Right cardiac atrium (tissue), 5 donors: ENCODE measurements at regions not wholly inside any gene's neighbourhood (a gene's known extent, or its start where the extent isn't known, plus 50 kb on each side); places are given as distances from the start of the nearest gene placed in this dataset.

Source experiments
- ATAC-seq, 2 donors: fragments of 200-7000 bp; cut with Tn5 transposase; one replicate each; pipeline versions ENCODE4 v1.8.0 to v1.9.1; 2020; ENCODE audit warnings: moderate library complexity in 2 of 2, mild to moderate bottlenecking in 1 of 2
- DNase-seq, 3 donors: peaks; one replicate each; pipeline ENCODE4 v3.0.0-alpha.2; 2020
- H3K27ac ChIP-seq: one replicate; pipeline ENCODE4 v1.5.1; 2013; ENCODE audit warnings: mild to moderate bottlenecking, low read length, control low read depth, moderate library complexity
- H3K27me3 ChIP-seq: one replicate; pipeline ENCODE4 v1.6.1; 2013; ENCODE audit not compliant: control insufficient read depth, insufficient read depth
- H3K4me1 ChIP-seq: one replicate; pipeline ENCODE4 v1.6.1; 2013; ENCODE audit warnings: low read length; ENCODE audit not compliant: control insufficient read depth, insufficient read depth
- H3K4me3 ChIP-seq: one replicate; pipeline ENCODE4 v1.5.1; 2013; ENCODE audit warnings: low read length, control low read depth
- H3K9me3 ChIP-seq: one replicate; pipeline ENCODE4 v1.6.1; 2013; ENCODE audit warnings: low read length; ENCODE audit not compliant: control insufficient read depth
- WGBS: extraction: QIAGEN DNeasy Blood & Tissue Kit; methylation state at CpG from one replicate; pipeline ENCODE4 v1.1.7; 2013; 5-methylcytosine and 5-hydroxymethylcytosine counted together
- intact Hi-C, 4 donors: fragments of 100-400 bp; cut with DNase I; formaldehyde crosslinking; loops; one replicate each; pipeline versions ENCODE4 v1.11.0 to v1.14.0; 2022 to 2023
- donor health status: healthy with polysubstance abuse.
- donor health status: DM: no; HTN: yes; CAD: no.
- donor health status: DM: no; HTN: no; CAD: no.
- donor health status: DM: no; HTN: yes; CAD: no; lungs with severe emphysema.
- donor health status: DM: yes; HTN: yes; CAD: no.

DNA sequence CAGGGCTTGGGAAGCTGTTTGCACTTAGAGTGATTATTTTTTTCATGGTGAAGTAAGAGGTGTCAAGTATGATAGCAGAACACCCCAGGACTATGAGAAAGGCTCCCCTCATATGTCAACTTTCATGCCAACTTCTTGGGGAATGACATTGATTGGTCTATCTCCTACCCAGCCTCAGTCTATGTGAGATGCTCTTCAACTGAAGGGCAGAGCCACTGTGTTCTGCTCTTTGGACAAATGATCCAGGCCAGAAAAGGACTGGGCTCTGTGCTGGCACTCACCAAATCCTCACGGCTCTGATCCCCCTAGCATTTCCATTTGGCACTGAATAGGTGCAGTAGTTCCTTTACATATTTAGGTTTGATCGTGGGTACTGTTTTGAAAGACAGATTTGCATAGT is 151.1 kb downstream of the DMRT2 start:
- Histone ChIP-seq H3K4me3 (no peak overlapping the region), H3K27me3 (no peaks in the 10 kb centered on the region), H3K27ac (no peak overlapping the region), H3K9me3 (no peaks in the 10 kb centered on the region), H3K4me1 (peaks cover 2% of the 10 kb centered on the region)
- intact Hi-C loops: no loop called here
- peak in 1 of 2 donors; percentile 60 for ATAC-seq
- DNase-seq: no peak
- 51% methylated on average over 2 of the region's 2 CpGs for WGBS

GRCh38 chr9:1201901-1202300 is 151.7 kb downstream of the DMRT2 start:
- no peak for ATAC-seq
- no peak overlapping the region for H3K27ac ChIP-seq
- WGBS: 75% methylated on average over 8 of the region's 8 CpGs

DNA sequence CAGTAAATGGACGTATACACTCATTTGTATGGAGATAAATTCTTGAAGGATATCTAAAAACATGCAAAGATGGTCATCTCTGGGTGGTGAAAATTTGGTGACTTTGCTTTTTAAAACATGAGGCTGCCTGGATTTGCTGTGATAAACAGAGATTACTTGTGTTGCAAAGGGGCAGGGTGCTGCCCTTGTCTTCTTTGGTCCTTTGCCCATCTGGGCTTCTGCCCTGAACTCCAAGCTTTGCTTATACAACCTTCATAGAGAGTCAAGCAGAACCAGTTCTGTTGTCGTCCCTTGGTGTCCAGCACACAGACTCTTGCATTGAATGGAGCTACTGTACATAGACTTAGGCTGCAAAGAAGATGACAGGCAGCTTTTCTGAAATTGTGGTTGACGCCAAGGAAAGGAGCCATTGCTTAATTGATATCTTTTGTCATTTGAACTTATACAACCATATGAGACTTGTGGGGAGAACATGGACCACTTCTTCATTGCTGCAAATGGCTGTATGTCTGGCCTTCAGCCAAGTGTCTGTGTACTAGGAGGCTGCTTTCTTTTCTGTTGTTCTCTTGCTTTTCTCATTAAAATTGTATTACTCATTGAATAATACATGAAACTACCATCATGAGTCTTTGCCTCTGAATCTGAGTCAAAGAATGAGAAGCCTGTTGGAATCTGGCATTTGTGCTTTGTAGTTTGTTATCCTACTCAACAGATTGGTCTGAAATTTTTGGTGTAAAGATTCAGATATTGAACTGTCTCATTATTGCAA is 152.5 kb downstream of the DMRT2 start:
- no peak for DNase-seq
- 55% methylated on average over 3 of the region's 3 CpGs for WGBS
- H3K4me3 ChIP-seq: no peak overlapping the region
- H3K27me3 ChIP-seq: no peaks in the 10 kb centered on the region
- no peak for ATAC-seq
- no peak overlapping the region for H3K27ac ChIP-seq
- intact Hi-C loops: no loop called here
- H3K9me3 ChIP-seq: no peaks in the 10 kb centered on the region
- H3K4me1 ChIP-seq: peaks cover 2% of the 10 kb centered on the region

More at GRCh38 chr9:1201901-1202300, 151.7 kb downstream of the DMRT2 start:
- intact Hi-C loops: no loop called here
- H3K9me3 ChIP-seq: no peaks in the 10 kb centered on the region
- H3K27me3 ChIP-seq: no peaks in the 10 kb centered on the region
- peaks cover 2% of the 10 kb centered on the region for H3K4me1 ChIP-seq
- DNase-seq: no peak
- no peak overlapping the region for H3K4me3 ChIP-seq

- WGBS: 68% methylated on average over 3 of the region's 3 CpGs
- H3K4me3 ChIP-seq: no peak overlapping the region
- no peaks in the 10 kb centered on the region for H3K9me3 ChIP-seq
- intact Hi-C loops: no loop called here
- ATAC-seq (no peak), DNase-seq (no peak)
- H3K27ac ChIP-seq: no peak overlapping the region
- H3K4me1 ChIP-seq: no peaks in the 10 kb centered on the region
- no peaks in the 10 kb centered on the region for H3K27me3 ChIP-seq
Observed at GRCh38 chr9:1207686-1208085, 157.5 kb downstream of the DMRT2 start.

DNA sequence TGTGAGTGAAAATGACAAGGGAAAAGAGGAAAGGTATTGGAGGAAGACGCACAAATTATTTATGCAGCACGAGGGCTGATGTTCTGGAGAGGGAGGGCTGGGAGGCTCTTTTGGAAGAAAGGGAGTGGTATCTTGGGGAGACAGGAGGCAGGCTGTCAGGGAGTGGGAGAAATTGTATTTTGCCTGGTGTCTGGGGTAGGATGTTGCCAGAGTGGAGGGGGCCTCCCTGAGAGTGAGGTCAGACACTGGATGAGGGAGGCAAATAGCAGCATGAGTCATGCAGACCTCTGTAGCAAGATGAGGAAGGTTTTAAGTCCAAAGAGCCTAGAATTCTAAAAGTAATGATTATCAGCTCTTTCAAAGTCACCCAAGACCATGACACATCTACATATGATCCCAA is 158.0 kb downstream of the DMRT2 start:
- no peak for DNase-seq
- intact Hi-C loops: no loop called here
- no peaks in the 10 kb centered on the region for H3K9me3 ChIP-seq
- H3K27ac ChIP-seq: no peak overlapping the region
- ATAC-seq: no peak
- no peaks in the 10 kb centered on the region for H3K4me1 ChIP-seq
- no peak overlapping the region for H3K4me3 ChIP-seq
- no peaks in the 10 kb centered on the region for H3K27me3 ChIP-seq
- 59% methylated on average over 2 of the region's 2 CpGs for WGBS

- 74% methylated on average over 3 of the region's 3 CpGs for WGBS
- DNase-seq (no peak), ATAC-seq (no peak)
- Histone ChIP-seq H3K27me3 (no peaks in the 10 kb centered on the region), H3K27ac (no peak overlapping the region), H3K4me3 (no peak overlapping the region), H3K9me3 (no peaks in the 10 kb centered on the region), H3K4me1 (no peaks in the 10 kb centered on the region)
- intact Hi-C loops: no loop called here
Observed at GRCh38 chr9:1210954-1211353, 160.8 kb downstream of the DMRT2 start.

GRCh38 chr9:1216532-1216931 is 166.4 kb downstream of the DMRT2 start:
- Histone ChIP-seq H3K4me1 (no peaks in the 10 kb centered on the region), H3K27ac (no peak overlapping the region), H3K27me3 (no peaks in the 10 kb centered on the region), H3K9me3 (no peaks in the 10 kb centered on the region), H3K4me3 (no peak overlapping the region)
- no peak for ATAC-seq
- no peak for DNase-seq
- 74% methylated on average over 2 of the region's 2 CpGs for WGBS
- intact Hi-C loops: no loop called here

DNA sequence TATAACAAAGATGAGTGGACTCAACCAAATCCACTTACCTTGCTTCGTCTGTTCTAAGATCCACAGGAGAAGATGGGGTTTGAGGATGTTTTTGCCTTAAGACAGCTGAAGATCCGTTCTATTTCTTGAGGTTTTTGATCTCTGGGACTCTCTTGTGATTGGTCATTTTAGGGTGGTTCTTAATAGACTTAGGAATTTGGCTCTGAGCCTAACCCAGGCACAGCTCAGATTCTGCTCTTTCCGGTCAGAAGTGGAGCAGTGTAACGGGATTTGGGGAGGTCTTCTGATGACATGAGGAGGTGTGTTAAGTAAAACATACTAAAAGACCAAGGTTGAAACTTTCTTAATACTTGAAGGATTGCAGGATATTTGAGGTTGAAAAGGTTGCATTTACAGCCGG is 166.9 kb downstream of the DMRT2 start:
- WGBS: 55% methylated on average over 5 of the region's 5 CpGs
- no peak for ATAC-seq
- no peak overlapping the region for H3K27ac ChIP-seq

DNA sequence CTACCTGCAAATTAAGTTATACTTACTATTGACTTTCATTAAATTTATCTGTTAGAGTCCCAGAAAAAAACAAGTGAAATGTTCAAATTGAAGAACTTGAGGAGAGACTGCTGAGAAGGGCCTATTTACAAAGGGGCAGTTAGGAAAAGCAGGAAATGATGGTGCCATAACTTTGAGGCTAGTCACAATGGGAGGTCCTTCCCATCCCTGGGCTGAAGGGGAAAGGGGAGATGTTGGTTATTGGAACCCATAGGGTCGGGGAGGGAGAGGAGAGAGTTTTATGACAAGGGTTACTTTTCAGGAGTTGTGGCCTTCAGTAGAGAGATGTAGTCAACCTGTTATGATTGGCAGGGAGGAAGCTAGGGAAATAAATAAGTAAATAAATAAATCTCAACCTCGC is 169.1 kb downstream of the DMRT2 start:
- Histone ChIP-seq H3K9me3 (no peaks in the 10 kb centered on the region), H3K27me3 (no peaks in the 10 kb centered on the region), H3K4me1 (no peaks in the 10 kb centered on the region), H3K27ac (no peak overlapping the region), H3K4me3 (no peak overlapping the region)
- ATAC-seq: no peak
- DNase-seq: no peak
- 65% methylated on average over 2 of the region's 2 CpGs for WGBS
- intact Hi-C loops: no loop called here

More for the DNA sequence above, 166.9 kb downstream of the DMRT2 start:
- Histone ChIP-seq H3K27me3 (no peaks in the 10 kb centered on the region), H3K4me3 (no peak overlapping the region), H3K9me3 (no peaks in the 10 kb centered on the region), H3K4me1 (no peaks in the 10 kb centered on the region)
- intact Hi-C loops: no loop called here
- no peak for DNase-seq

DNA sequence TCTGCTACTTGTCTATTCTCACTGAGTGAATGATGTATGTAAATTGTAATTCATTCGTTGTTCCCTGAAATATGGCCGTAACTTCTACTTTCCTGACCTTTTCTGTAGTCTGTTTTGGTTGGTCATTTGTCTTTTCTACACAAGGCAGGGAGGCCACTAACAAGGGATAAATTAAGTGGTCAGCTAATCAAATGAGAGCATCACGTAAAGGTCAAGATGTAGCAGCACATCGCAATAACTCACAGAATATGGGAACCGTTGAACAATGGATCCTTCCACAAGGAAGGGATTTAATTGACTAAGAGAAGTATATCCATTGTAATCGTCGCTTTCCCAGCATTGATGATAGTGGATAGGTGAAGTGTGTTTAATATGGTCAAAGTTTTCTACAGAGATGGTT is 171.1 kb downstream of the DMRT2 start:
- 87% methylated on average over 7 of the region's 7 CpGs for WGBS
- DNase-seq (no peak), ATAC-seq (no peak)
- H3K27ac ChIP-seq: no peak overlapping the region
- H3K4me3 ChIP-seq: no peak overlapping the region
- intact Hi-C loops: no loop called here
- H3K4me1 ChIP-seq: no peaks in the 10 kb centered on the region
- H3K9me3 ChIP-seq: no peaks in the 10 kb centered on the region
- H3K27me3 ChIP-seq: no peaks in the 10 kb centered on the region

GRCh38 chr9:1222511-1222910 is 172.4 kb downstream of the DMRT2 start:
- intact Hi-C loops: no loop called here
- ATAC-seq: no peak
- Histone ChIP-seq H3K9me3 (no peaks in the 10 kb centered on the region), H3K4me1 (no peaks in the 10 kb centered on the region), H3K4me3 (no peak overlapping the region), H3K27me3 (no peaks in the 10 kb centered on the region), H3K27ac (no peak overlapping the region)
- no peak for DNase-seq
- WGBS: 56% methylated on average over 3 of the region's 3 CpGs
